GM12878 (cell line): ENCODE measurements at regions not wholly inside any gene's neighbourhood (a gene's known extent, or its start where the extent isn't known, plus 50 kb on each side); places are given as distances from the start of the nearest gene placed in this dataset.

Experiments
- ATAC-seq: fragments of 200-7000 bp; cut with Tn5 transposase; 3 replicates; pipeline ENCODE4 v1.9.1; 2020; ENCODE audit warnings: mild to moderate bottlenecking, moderate library complexity
- BruUV-seq: library from RNA; stranded (reverse); fragments of 400-500 nt; replicated peaks from 2 replicates; lab custom pipeline; 2021; lab: Mats Ljungman, UMichigan
- CTCF ChIA-PET: fragments of 300-600 bp; sonication (Branson Sonifier 250); formaldehyde crosslinking; extraction: SDS; loops from one replicate; lab custom pipeline; 2021; ENCODE audit warnings: inconsistent platforms; lab: Yijun Ruan, JAX
- POLR2A ChIA-PET: fragments of 350-600 bp; formaldehyde crosslinking; extraction: SDS; loops from one replicate; lab custom pipeline; 2021; ENCODE audit warnings: inconsistent platforms; lab: Charles Lee
- RAD21 ChIA-PET: fragments of 300-600 bp; sonication (Branson Sonifier 250); formaldehyde crosslinking; loops from one replicate; lab custom pipeline; 2023; ENCODE audit warnings: antibody characterized with exemption; ENCODE audit not compliant: unreplicated experiment; lab: Charles Lee
- SMC1A ChIA-PET: fragments of 300-600 bp; sonication (Branson Sonifier 250); formaldehyde crosslinking; loops from one replicate; lab custom pipeline; 2023; ENCODE audit not compliant: unreplicated experiment, uncharacterized antibody; lab: Charles Lee
- DNase-seq: peaks from one replicate; pipeline ENCODE4 v3.0.0-alpha.2; 2011; ENCODE audit warnings: low read depth, low spot score
- FAIRE-seq: peaks from 3 replicates; lab custom pipeline; 2011; peaks lifted over from hg19 to GRCh38; lab: Jason Lieb, UNC
- H2AFZ ChIP-seq: 2 replicates; pipeline ENCODE4 v1.6.0; 2011; ENCODE audit warnings: low read depth, low read length, control low read depth; ENCODE audit not compliant: control insufficient read depth
- H3K27ac ChIP-seq: 2 replicates; pipeline ENCODE4 v1.5.1; 2011; ENCODE audit warnings: control low read depth; ENCODE audit not compliant: control insufficient read depth, insufficient read depth
- H3K27me3 ChIP-seq, 2 experiments: replicated peaks in 1 of 2; 2 replicates each; pipeline versions ENCODE4 v1.6.0 to v1.6.1; 2011; ENCODE audit warnings: low read length in 1 of 2; ENCODE audit not compliant: control insufficient read depth in 2 of 2, insufficient read depth in 2 of 2
- H3K36me3 ChIP-seq, 2 experiments: 2 replicates each; pipeline ENCODE4 v1.5.1; 2011; ENCODE audit warnings: low read length in 1 of 2; ENCODE audit not compliant: control insufficient read depth in 2 of 2, insufficient read depth in 2 of 2
- H3K4me1 ChIP-seq: 2 replicates; pipeline ENCODE4 v1.6.1; 2011; ENCODE audit warnings: mild to moderate bottlenecking, low read length, moderate library complexity, mixed read lengths; ENCODE audit not compliant: control insufficient read depth, insufficient read depth
- H3K4me2 ChIP-seq: 2 replicates; pipeline ENCODE4 v1.6.0; 2011; ENCODE audit warnings: control low read depth; ENCODE audit not compliant: control insufficient read depth, insufficient read depth
- H3K4me3 ChIP-seq: fragments of 200-600 bp; sonication (generic); 2 replicates; pipeline ENCODE4 v1.5.1; 2016
- H3K79me2 ChIP-seq: 2 replicates; pipeline ENCODE4 v1.6.0; 2011; ENCODE audit warnings: low read length; ENCODE audit not compliant: control insufficient read depth, insufficient read depth
- H3K9ac ChIP-seq: 2 replicates; pipeline ENCODE4 v1.8.0; 2011; ENCODE audit warnings: low read length, control low read depth, mixed read lengths; ENCODE audit not compliant: control insufficient read depth, insufficient read depth
- H3K9me3 ChIP-seq: replicated peaks from 3 replicates; pipeline ENCODE4 v1.5.1; 2011; ENCODE audit warnings: mild to moderate bottlenecking, low read length; ENCODE audit not compliant: control insufficient read depth, insufficient read depth
- H4K20me1 ChIP-seq: 2 replicates; pipeline ENCODE4 v1.6.0; 2011; ENCODE audit not compliant: control insufficient read depth, insufficient read depth
- BCL11A ChIP-seq: IDR thresholded peaks from 2 replicates; pipeline ENCODE4 v1.6.1; 2011; ENCODE audit warnings: low read depth, low read length
- EED ChIP-seq: sonication (generic); IDR thresholded peaks from 2 replicates; pipeline ENCODE4 v1.6.1; 2016; ENCODE audit warnings: antibody characterized with exemption, low read depth
- EGR1 ChIP-seq, 2 experiments: IDR thresholded peaks; 1 replicate in 1 of 2; 2 replicates in 1 of 2; pipeline ENCODE4 v1.6.1; 2011 to 2012; ENCODE audit warnings: low read depth in 2 of 2, low read length in 2 of 2, borderline replicate concordance in 1 of 2, mild to moderate bottlenecking in 1 of 2, moderate library complexity in 1 of 2
- FOS ChIP-seq: IDR thresholded peaks from 3 replicates; pipeline ENCODE4 v1.6.1; 2011; ENCODE audit warnings: borderline replicate concordance; ENCODE audit not compliant: insufficient read length; ENCODE audit errors: extremely low read depth
- GABPA ChIP-seq: IDR thresholded peaks from 2 replicates; pipeline ENCODE4 v1.6.1; 2014; ENCODE audit warnings: antibody characterized with exemption, low read depth, mild to moderate bottlenecking, inconsistent platforms
- JUND ChIP-seq: IDR thresholded peaks from 2 replicates; pipeline ENCODE4 v1.6.1; 2012; ENCODE audit warnings: low read depth, mild to moderate bottlenecking, low read length, improper control_type of control experiment, moderate library complexity
- MTA2 ChIP-seq: fragments of 450-650 bp; IDR thresholded peaks from 2 replicates; pipeline ENCODE4 v1.6.1; 2016; ENCODE audit warnings: low read depth, mild to moderate bottlenecking, moderate library complexity
- RFX5 ChIP-seq: IDR thresholded peaks from 2 replicates; pipeline ENCODE4 v1.6.1; 2011; ENCODE audit warnings: low read depth, low read length, improper control_type of control experiment
- SPI1 ChIP-seq: IDR thresholded peaks from 2 replicates; pipeline ENCODE4 v1.6.1; 2011; ENCODE audit warnings: low read depth, mild to moderate bottlenecking, low read length, moderate library complexity, borderline replicate concordance; ENCODE audit not compliant: insufficient read depth
- TBL1XR1 ChIP-seq: IDR thresholded peaks from 2 replicates; pipeline ENCODE4 v1.6.1; 2012; ENCODE audit warnings: low read depth, low read length, improper control_type of control experiment
- TCF3 ChIP-seq: IDR thresholded peaks from 2 replicates; pipeline ENCODE4 v1.6.1; 2012; ENCODE audit warnings: low read depth, mild to moderate bottlenecking, low read length, borderline replicate concordance; ENCODE audit not compliant: insufficient read depth
- YY1 ChIP-seq: IDR thresholded peaks from 2 replicates; pipeline ENCODE4 v1.6.1; 2011; ENCODE audit warnings: low read depth, mild to moderate bottlenecking, low read length
- ZNF207 ChIP-seq: fragments of 450-650 bp; IDR thresholded peaks from 2 replicates; pipeline ENCODE4 v1.6.1; 2014; ENCODE audit warnings: antibody characterized with exemption, mild to moderate bottlenecking, borderline replicate concordance
- WGBS: methylation state at CpG from one replicate; pipeline ENCODE4 v1.1.6; 2016; ENCODE audit warnings: low lambda C conversion rate; ENCODE audit not compliant: insufficient replicate concordance, insufficient coverage; ENCODE audit errors: missing lambda C conversion rate; 5-methylcytosine and 5-hydroxymethylcytosine counted together
- in situ Hi-C: fragments of 300-500 bp; cut with MboI; formaldehyde crosslinking; loops from 9 replicates; pipeline ENCODE4 v1.14.3; 2018; ENCODE audit warnings: mixed read lengths
- intact Hi-C: fragments of 100-400 bp; cut with micrococcal nuclease; formaldehyde crosslinking; loops from one replicate; pipeline ENCODE4 v1.14.2; 2022; ENCODE audit not compliant: unreplicated experiment
- TF ChIP-seq, protein P1 (sequence below): fragments of 450-650 bp; IDR thresholded peaks from 2 replicates; pipeline ENCODE4 v1.6.1; 2016; ENCODE audit warnings: mild to moderate bottlenecking
- TF ChIP-seq, protein P2 (sequence below): IDR thresholded peaks from 2 replicates; pipeline ENCODE4 v1.6.1; 2011; ENCODE audit warnings: mild to moderate bottlenecking, low read depth, low read length, moderate library complexity; ENCODE audit not compliant: insufficient replicate concordance

GRCh38 chr16:85227084-85227945, 115.0 kb upstream of the CIBAR2 start (continued):
- TF ChIP-seq ZNF207, result peak; percentile 95
- no peak for TF ChIP-seq FOS
- TF ChIP-seq TCF3, result peak; percentile 99
- TF ChIP-seq EED, result peak; percentile 86
- TF ChIP-seq TBL1XR1, result peak; percentile 10; the same call in 1 of the 2 replicates
- peak; percentile 96 for TF ChIP-seq BCL11A
- TF ChIP-seq, all 136 proteins: peak for 83

GRCh38 chr16:85227946-85228862, 115.9 kb upstream of the CIBAR2 start:
- Histone ChIP-seq H2AFZ (no peak overlapping the region), H3K9me3 (peaks cover 3% of the 10 kb centered on the region; the same call in 1 of the 3 replicates), H3K4me3 (peak overlapping the region; percentile 55), H3K27me3 (no peaks in the 10 kb centered on the region), H3K27ac (peak overlapping the region; percentile 98), H3K36me3 (no peaks in the 10 kb centered on the region), H3K4me2 (peak overlapping the region; percentile 89), H3K4me1 (peaks cover 56% of the 10 kb centered on the region), H3K79me2 (peaks cover 4% of the 10 kb centered on the region), H4K20me1 (no peaks in the 10 kb centered on the region), H3K9ac (peak overlapping the region; percentile 64)
- CTCF ChIA-PET, result interaction anchor here (0.5 to 1.9 kb wide), 6 partner anchors 17 to 113 kb away, joined by 3 to 11 read pairs (median 4); no protein-coding TSS in a partner anchor
- WGBS, result 78% methylated on average over 24 of the region's 26 CpGs
- TSS peak; percentile 78 for BruUV-seq
- SMC1A ChIA-PET, result interaction anchor here (1.0 to 2.5 kb wide), 8 partner anchors 12 to 675 kb away, joined by 3 to 15 read pairs (median 4); no protein-coding TSS in a partner anchor
- RAD21 ChIA-PET, result interaction anchor here (1.6 to 2.0 kb wide), 3 partner anchors 7 to 75 kb away, joined by 5 to 15 read pairs (median 14); no protein-coding TSS in a partner anchor
- POLR2A ChIA-PET, result interaction anchor here (1.2 to 3.3 kb wide), 3 partner anchors 7 to 13 kb away, joined by 5 to 16 read pairs (median 14); no protein-coding TSS in a partner anchor
- DNase-seq, result no peak
- FAIRE-seq, result no peak
- in situ Hi-C loops (loop anchor here (5.0 kb wide), 1 partner anchor 721 kb away; no protein-coding TSS in a partner anchor), intact Hi-C loops (loop anchor here (1.0 to 5.0 kb wide), 4 partner anchors 56 to 113 kb away; no protein-coding TSS in a partner anchor)
- ATAC-seq, result peak; percentile 54
- TF ChIP-seq, protein P1, sequence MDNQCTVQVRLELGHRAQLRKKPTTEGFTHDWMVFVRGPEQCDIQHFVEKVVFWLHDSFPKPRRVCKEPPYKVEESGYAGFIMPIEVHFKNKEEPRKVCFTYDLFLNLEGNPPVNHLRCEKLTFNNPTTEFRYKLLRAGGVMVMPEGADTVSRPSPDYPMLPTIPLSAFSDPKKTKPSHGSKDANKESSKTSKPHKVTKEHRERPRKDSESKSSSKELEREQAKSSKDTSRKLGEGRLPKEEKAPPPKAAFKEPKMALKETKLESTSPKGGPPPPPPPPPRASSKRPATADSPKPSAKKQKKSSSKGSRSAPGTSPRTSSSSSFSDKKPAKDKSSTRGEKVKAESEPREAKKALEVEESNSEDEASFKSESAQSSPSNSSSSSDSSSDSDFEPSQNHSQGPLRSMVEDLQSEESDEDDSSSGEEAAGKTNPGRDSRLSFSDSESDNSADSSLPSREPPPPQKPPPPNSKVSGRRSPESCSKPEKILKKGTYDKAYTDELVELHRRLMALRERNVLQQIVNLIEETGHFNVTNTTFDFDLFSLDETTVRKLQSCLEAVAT, result peak; percentile 56
- no peak for TF ChIP-seq GABPA
- peak in 1 of 2 experiments; percentile 21; a peak in 1 of 3 replicates for TF ChIP-seq EGR1 (IDR thresholded peaks at IDR 0.05; ENCODE audit: borderline replicate concordance in 1 of 2, low read depth in 2 of 2, low read length in 2 of 2)
- no peak for TF ChIP-seq SPI1
- TF ChIP-seq RFX5, result 0 out of 2 replicates have a peak, but pooled peaks have one; percentile 5
- TF ChIP-seq MTA2, result no peak
- peak; percentile 46; the same call in 1 of the 2 replicates for TF ChIP-seq YY1
- TF ChIP-seq, protein P2, sequence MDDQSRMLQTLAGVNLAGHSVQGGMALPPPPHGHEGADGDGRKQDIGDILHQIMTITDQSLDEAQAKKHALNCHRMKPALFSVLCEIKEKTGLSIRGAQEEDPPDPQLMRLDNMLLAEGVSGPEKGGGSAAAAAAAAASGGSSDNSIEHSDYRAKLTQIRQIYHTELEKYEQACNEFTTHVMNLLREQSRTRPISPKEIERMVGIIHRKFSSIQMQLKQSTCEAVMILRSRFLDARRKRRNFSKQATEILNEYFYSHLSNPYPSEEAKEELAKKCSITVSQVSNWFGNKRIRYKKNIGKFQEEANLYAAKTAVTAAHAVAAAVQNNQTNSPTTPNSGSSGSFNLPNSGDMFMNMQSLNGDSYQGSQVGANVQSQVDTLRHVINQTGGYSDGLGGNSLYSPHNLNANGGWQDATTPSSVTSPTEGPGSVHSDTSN, result peak; percentile 6
- TF ChIP-seq JUND, result 0 out of 2 replicates have a peak, but pooled peaks have one; percentile 3
